ENCODE measurements at regions not wholly inside any gene's neighbourhood (a gene's known extent, or its start where the extent isn't known, plus 50 kb on each side); places are given as distances from the start of the nearest gene placed in this dataset.

GRCh38 chr6:8213995-8214394 is 111.6 kb upstream of the EEF1E1 start:
- DNase-seq = no peak

GRCh38 chr6:8212720-8213434 is 110.5 kb upstream of the EEF1E1 start:
- no peak for DNase-seq

GRCh38 chr6:8207869-8208191 is 105.5 kb upstream of the EEF1E1 start:
- no peak for DNase-seq

DNA sequence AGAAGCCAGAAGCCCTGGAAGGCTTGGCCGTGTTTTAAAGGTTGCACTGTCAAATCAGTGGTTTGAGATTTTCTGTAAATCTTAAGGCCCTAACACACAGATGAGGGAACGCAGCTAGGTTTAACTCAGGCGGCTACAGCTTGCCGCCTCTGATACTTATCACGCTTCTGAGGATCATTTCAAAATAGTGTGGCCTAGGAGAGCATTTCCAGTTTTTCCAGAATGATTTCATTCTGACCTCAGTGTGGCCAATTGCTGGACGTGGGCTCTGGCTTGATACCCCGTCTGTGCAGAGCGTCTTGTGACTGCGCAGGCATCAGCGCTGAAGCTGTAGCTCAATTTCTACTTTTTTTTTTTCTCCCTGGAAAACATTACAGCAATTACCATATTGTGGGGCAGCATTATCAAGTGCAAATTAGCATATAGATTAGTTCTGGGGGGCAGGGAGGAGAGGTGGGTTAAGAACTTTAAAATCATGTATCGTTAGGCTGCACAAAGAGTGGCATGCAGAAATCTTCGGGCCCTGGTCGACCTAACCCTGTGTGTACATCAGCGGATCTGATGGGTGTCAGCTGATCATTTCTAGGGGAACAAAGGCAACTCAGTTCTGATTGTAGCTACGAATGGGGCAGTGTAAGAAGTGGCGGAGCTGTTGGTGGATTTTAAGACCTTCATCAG is 105.0 kb upstream of the EEF1E1 start:
- no peak for DNase-seq

DNA sequence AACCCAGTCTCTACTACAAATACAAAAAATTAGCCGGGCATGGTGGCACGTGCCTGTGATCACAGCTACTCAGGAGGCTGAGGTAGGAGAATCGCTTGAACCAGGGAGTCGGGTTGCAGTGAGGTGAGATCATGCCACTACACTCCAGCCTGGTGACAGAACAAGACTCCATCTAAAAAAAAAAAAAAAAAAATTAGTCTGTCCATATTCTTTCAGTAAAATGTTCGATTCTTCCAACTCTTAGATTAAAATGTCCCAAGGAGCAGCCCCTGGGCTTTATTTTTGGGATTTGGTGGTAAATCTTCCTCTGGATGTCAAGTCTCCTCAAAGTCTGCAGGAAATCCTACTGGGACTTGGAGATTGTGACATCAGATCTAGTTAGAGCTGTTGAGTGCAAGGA is 101.0 kb upstream of the EEF1E1 start:
- no peak for DNase-seq

- DNase-seq = no peak
Measured at GRCh38 chr6:8201679-8202078, 99.3 kb upstream of the EEF1E1 start.

GRCh38 chr6:8200255-8200654 is 97.9 kb upstream of the EEF1E1 start:
- no peak for DNase-seq

GRCh38 chr6:8195714-8196102 is 93.4 kb upstream of the EEF1E1 start:
- DNase-seq = no peak

- no peak for DNase-seq
Measured at GRCh38 chr6:8195040-8195713, 92.8 kb upstream of the EEF1E1 start.

- DNase-seq = no peak
Measured at GRCh38 chr6:8194490-8194889, 92.1 kb upstream of the EEF1E1 start.

GRCh38 chr6:8193541-8193940 is 91.2 kb upstream of the EEF1E1 start:
- DNase-seq = no peak

DNA sequence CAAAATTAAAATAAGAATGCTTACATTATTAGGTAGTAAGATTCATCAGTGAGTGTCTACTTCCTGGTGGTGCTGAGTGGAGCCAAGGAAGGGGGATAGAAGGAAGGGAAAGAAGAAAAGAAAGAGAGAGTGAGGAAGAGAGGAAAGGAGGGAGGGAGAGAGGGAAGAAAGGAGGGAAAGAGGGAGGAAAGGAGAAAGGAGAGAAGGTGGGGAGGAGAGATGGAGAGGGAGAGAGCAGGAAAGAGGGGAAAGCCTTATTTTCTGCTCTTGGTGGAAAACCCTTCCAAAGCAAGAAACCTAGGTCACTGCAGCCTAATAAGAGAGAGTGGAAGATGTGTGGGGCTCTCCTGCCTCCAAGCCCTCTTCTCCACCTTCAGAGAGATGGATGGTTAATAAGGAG is 90.2 kb upstream of the EEF1E1 start:
- no peak for DNase-seq

DNA sequence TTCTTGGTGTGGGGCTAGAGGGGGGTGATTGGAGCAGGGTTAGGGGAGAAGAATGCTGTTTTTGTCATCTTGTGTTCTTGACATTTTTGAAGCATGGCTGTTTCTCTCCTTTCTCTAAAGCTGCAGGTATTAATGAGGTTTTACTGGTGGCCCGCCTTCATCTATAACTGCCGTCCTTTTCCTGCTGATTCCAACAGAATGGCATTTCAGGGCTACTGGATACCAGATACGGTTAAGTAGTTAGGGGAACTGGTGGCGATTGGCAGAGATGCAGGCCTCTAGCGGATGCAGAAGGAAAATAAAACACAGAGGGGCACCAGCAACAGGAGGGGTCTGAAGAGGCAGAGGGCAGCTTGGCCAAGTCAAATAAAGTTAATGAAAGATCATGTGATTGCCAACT is 89.7 kb upstream of the EEF1E1 start:
- DNase-seq = no peak

- no peak for DNase-seq
Measured at GRCh38 chr6:8191629-8192028, 89.3 kb upstream of the EEF1E1 start.

DNA sequence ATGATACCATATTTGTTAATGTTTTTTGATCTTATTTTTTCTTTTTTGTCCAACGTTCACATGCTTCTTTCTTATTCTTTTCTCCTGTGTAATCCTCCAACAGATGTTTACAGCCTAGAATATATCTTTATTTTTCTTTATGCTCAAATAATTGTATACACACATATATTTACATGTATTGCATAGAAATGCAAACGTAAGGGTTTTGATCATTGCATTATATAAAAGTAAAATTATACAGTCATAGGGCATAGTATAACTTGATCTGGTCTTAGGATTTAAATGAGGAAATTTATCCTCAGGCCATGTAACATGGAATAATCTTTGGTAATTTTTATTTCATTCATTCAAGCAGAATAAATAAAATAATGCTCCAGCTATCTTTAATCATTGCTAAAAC is 84.9 kb upstream of the EEF1E1 start:
- DNase-seq = no peak

GRCh38 chr6:8182902-8183665 is 80.7 kb upstream of the EEF1E1 start:
- no peak for DNase-seq

DNA sequence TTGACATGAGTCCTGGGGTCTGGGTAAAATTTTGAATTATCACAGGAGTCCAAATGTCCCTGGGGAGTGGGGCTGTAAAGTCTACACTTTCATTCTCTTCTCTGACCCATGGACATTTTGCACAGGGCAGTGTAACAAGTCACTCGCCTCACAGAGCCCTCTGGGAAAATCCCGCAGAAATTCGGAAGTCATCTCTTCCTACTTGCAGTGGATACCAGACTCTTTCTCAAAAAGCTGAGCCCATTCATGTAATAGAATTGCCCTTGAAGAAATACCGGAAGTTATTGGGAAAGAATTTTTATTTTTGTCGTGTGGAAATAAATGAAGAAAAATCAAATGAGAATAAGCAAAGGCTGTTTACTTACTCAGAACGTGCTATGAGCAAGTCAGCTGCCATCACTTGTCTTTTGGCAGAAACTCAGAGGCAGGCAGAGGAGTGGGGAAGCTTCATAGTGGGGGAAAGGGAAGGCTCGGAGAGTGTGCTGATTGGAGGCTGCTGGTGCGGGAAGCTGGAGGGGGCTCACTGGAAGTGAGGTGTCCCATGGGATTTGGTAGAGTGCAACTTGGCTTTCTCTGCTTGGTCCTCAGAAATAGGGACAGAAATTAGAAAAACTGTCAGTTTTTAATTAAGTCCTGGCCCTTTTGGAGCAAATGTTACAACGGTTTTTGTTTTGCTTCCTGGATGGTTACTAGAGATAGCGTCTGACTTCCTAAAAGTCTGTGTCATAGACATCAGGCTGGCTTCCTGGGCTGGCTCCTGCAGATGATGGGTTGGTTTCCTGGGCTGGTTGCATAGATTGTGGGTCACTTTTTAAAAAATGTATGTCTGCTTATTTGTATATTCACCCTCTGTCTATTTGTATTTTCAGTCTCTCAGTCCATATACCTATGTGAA is 79.8 kb upstream of the EEF1E1 start:
- no peak for DNase-seq

GRCh38 chr6:8181160-8181881 is 79.0 kb upstream of the EEF1E1 start:
- no peak for DNase-seq

DNA sequence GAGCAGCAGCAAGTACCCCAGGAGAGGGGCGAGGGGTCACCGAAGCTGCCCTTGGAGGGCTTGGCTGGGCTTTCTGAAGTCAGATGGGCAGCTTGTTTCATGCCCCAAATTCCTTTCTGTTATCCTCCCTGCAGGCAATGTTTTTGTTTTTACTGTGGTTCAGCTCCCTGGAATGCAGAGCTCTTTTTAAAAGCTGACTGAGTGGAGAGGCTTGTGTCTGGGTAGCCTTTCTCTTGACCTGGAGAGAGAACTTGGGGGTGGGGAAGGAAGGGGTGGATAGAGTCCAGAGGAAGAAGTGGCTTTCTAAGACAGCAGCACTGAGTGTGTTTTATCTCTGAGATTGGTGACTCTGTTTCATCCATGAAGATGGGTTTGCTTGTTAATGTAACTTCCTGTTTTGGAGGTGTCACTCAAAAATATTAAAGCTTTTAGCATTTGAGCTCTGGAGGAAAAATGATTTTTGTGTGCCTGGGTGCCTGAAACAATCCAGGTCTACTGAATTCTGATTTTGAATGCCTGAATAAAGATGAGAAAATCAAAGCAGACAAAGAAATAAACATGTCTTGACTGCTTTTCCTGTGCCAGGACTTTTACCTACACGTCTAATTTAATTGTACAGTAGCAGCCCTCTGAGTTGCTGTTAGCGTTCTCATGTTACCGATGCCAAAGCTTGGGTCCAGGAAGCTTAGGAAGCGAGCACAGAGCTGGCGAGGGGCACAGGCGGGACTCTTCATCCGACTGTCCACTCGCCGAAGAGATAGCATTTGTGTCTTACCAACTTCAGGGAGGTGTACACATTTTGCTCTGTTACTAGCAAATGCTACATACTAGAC is 78.2 kb upstream of the EEF1E1 start:
- DNase-seq = no peak

- DNase-seq = no peak
Measured at GRCh38 chr6:8177721-8178120, 75.4 kb upstream of the EEF1E1 start.

Data from C1 segment of cervical spinal cord (tissue), 14 donors.